HL-60 (cell line): ENCODE measurements at regions not wholly inside any gene's neighbourhood (a gene's known extent, or its start where the extent isn't known, plus 50 kb on each side); places are given as distances from the start of the nearest gene placed in this dataset.

Experiments used
- POLR2AphosphoS5 ChIP-seq: IDR thresholded peaks from 2 replicates; pipeline ENCODE4 v1.6.1; 2012; ENCODE audit warnings: low read depth
- REST ChIP-seq: IDR thresholded peaks from 2 replicates; pipeline ENCODE4 v1.6.1; 2012; ENCODE audit warnings: low read depth; ENCODE audit not compliant: insufficient replicate concordance
- TF ChIP-seq, protein P1 (sequence below): IDR thresholded peaks from one replicate; pipeline ENCODE4 v1.5.1; 2011; ENCODE audit warnings: low read length, control low read depth, inconsistent platforms; ENCODE audit not compliant: insufficient read depth

- TF ChIP-seq, protein P1, sequence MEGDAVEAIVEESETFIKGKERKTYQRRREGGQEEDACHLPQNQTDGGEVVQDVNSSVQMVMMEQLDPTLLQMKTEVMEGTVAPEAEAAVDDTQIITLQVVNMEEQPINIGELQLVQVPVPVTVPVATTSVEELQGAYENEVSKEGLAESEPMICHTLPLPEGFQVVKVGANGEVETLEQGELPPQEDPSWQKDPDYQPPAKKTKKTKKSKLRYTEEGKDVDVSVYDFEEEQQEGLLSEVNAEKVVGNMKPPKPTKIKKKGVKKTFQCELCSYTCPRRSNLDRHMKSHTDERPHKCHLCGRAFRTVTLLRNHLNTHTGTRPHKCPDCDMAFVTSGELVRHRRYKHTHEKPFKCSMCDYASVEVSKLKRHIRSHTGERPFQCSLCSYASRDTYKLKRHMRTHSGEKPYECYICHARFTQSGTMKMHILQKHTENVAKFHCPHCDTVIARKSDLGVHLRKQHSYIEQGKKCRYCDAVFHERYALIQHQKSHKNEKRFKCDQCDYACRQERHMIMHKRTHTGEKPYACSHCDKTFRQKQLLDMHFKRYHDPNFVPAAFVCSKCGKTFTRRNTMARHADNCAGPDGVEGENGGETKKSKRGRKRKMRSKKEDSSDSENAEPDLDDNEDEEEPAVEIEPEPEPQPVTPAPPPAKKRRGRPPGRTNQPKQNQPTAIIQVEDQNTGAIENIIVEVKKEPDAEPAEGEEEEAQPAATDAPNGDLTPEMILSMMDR: no peak
- TF ChIP-seq POLR2AphosphoS5: no peak
- TF ChIP-seq REST: no peak
These were observed 153.9 kb downstream of the KIF26A start for GRCh38 chr14:104292084-104292970.
